Keratinocyte (primary cell): ENCODE measurements at regions not wholly inside any gene's neighbourhood (a gene's known extent, or its start where the extent isn't known, plus 50 kb on each side); places are given as distances from the start of the nearest gene placed in this dataset.
A peak's percentile ranks its signal among the peaks of the same experiment; 100 is the strongest.

ENCODE experiments used
- DNase-seq: peaks from one replicate; pipeline ENCODE4 v3.0.0-alpha.2; 2011; ENCODE audit warnings: low read depth, missing footprints, low spot score
- FAIRE-seq: peaks from 2 replicates; lab custom pipeline; 2011; peaks lifted over from hg19 to GRCh38; lab: Jason Lieb, UNC
- H2AFZ ChIP-seq: 2 replicates; pipeline ENCODE4 v1.6.0; 2012; ENCODE audit warnings: low read length, control low read depth, inconsistent platforms; ENCODE audit not compliant: control insufficient read depth
- H3K27ac ChIP-seq: 2 replicates; pipeline ENCODE4 v1.5.1; 2011; ENCODE audit warnings: low read length; ENCODE audit not compliant: control insufficient read depth, insufficient read depth
- H3K27me3 ChIP-seq: 3 replicates; pipeline ENCODE4 v1.6.0; 2011; ENCODE audit warnings: low read length; ENCODE audit not compliant: control insufficient read depth, insufficient read depth; ENCODE audit errors: extremely low read depth
- H3K36me3 ChIP-seq, 2 experiments: 2 replicates in 1 of 2; 3 replicates in 1 of 2; pipeline ENCODE4 v1.5.1; 2011; ENCODE audit warnings: low read length in 2 of 2, mild to moderate bottlenecking in 1 of 2; ENCODE audit not compliant: control insufficient read depth in 2 of 2, insufficient read depth in 2 of 2; ENCODE audit errors: extremely low read depth in 1 of 2
- H3K4me1 ChIP-seq: 3 replicates; pipeline ENCODE4 v1.5.1; 2011; ENCODE audit warnings: low read length; ENCODE audit not compliant: control insufficient read depth, insufficient read depth; ENCODE audit errors: extremely low read depth
- H3K4me2 ChIP-seq: 3 replicates; pipeline ENCODE4 v1.6.0; 2011; ENCODE audit warnings: low read depth, low read length; ENCODE audit not compliant: control insufficient read depth, insufficient read depth; ENCODE audit errors: extremely low read depth
- H3K4me3 ChIP-seq, 3 experiments: fragments of 200-600 bp in 1 of 3; sonication (generic) in 1 of 3; 2 replicates in 2 of 3; 3 replicates in 1 of 3; pipeline ENCODE4 v1.5.1; 2011 to 2016; ENCODE audit warnings: low read length in 3 of 3, mild to moderate bottlenecking in 3 of 3, control low read depth in 2 of 3, inconsistent platforms in 1 of 3, low read depth in 1 of 3, mixed read lengths in 1 of 3, mixed run types in 1 of 3, moderate library complexity in 1 of 3; ENCODE audit not compliant: control insufficient read depth in 2 of 3, insufficient read depth in 2 of 3; ENCODE audit errors: extremely low read depth in 1 of 3
- H3K79me2 ChIP-seq: 2 replicates; pipeline ENCODE4 v1.6.0; 2012; ENCODE audit warnings: low read length; ENCODE audit not compliant: control insufficient read depth, insufficient read depth
- H3K9ac ChIP-seq: 3 replicates; pipeline ENCODE4 v1.6.0; 2011; ENCODE audit warnings: low read length; ENCODE audit not compliant: control insufficient read depth, insufficient read depth; ENCODE audit errors: extremely low read depth
- H3K9me1 ChIP-seq: 3 replicates; pipeline ENCODE4 v1.6.0; 2011; ENCODE audit warnings: low read length; ENCODE audit not compliant: control insufficient read depth, insufficient read depth; ENCODE audit errors: extremely low read depth
- H3K9me3 ChIP-seq: 2 replicates; pipeline ENCODE4 v1.5.1; 2012; ENCODE audit warnings: low read depth, low read length; ENCODE audit not compliant: control insufficient read depth
- H4K20me1 ChIP-seq: 3 replicates; pipeline ENCODE4 v1.6.0; 2011; ENCODE audit warnings: low read length; ENCODE audit not compliant: control insufficient read depth, insufficient read depth; ENCODE audit errors: extremely low read depth
- EZH2 ChIP-seq: IDR thresholded peaks from one replicate; pipeline ENCODE4 v1.6.1; 2012; ENCODE audit warnings: inconsistent platforms, mild to moderate bottlenecking, low read length, moderate library complexity
- dilution Hi-C: fragments of 300-500 bp; cut with MboI; formaldehyde crosslinking; loops from one replicate; pipeline ENCODE4 v1.7.0; 2020; ENCODE audit warnings: low sequenced_read_pairs; ENCODE audit not compliant: extremely low pct_ligation_motif_present
- TF ChIP-seq, protein P1 (sequence below), 3 experiments: IDR thresholded peaks in 1 of 3; conservative IDR thresholded peaks in 1 of 3; optimal IDR thresholded peaks in 1 of 3; 2 replicates in 2 of 3; 3 replicates in 1 of 3; pipeline versions ENCODE3 to v1.5.1; 2011; ENCODE audit warnings: low read length in 3 of 3, mild to moderate bottlenecking in 3 of 3, moderate library complexity in 2 of 3, control low read depth in 1 of 3, inconsistent platforms in 1 of 3; ENCODE audit not compliant: insufficient read depth in 2 of 3; ENCODE audit errors: extremely low read depth in 1 of 3

DNA sequence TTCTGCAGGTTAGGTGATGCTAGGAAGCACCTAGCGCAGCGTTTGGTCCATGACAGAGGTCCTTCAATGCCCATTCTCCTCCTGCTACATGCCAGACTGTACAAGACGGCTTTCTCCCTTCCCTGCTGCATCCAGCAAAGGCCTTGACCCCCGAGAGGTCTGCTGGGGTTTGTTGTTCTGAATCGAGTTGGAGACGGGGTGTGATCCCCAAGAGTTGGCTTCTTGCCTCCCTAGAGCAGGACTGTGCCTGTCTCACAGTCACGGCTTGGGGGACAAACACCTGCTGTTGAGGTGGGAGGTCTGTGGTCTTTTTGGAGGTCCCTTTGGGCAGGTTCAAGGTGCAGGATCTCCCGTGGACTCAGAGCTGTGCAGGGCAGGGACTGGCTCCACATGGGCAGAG lies 352.3 kb upstream of the B3GAT1 start:
- no peak for FAIRE-seq
- H4K20me1 ChIP-seq, result no peaks in the 10 kb centered on the region
- no peak overlapping the region for H3K4me2 ChIP-seq
- no peak overlapping the region for H3K4me3 ChIP-seq
- H3K4me1 ChIP-seq, result no peaks in the 10 kb centered on the region
- no peak overlapping the region for H2AFZ ChIP-seq
- DNase-seq, result no peak
- dilution Hi-C loops, result no loop called here
- H3K36me3 ChIP-seq, result no peaks in the 10 kb centered on the region
- no peak for TF ChIP-seq EZH2
- TF ChIP-seq, protein P1, sequence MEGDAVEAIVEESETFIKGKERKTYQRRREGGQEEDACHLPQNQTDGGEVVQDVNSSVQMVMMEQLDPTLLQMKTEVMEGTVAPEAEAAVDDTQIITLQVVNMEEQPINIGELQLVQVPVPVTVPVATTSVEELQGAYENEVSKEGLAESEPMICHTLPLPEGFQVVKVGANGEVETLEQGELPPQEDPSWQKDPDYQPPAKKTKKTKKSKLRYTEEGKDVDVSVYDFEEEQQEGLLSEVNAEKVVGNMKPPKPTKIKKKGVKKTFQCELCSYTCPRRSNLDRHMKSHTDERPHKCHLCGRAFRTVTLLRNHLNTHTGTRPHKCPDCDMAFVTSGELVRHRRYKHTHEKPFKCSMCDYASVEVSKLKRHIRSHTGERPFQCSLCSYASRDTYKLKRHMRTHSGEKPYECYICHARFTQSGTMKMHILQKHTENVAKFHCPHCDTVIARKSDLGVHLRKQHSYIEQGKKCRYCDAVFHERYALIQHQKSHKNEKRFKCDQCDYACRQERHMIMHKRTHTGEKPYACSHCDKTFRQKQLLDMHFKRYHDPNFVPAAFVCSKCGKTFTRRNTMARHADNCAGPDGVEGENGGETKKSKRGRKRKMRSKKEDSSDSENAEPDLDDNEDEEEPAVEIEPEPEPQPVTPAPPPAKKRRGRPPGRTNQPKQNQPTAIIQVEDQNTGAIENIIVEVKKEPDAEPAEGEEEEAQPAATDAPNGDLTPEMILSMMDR (optimal IDR thresholded peaks at IDR 0.05 in 1 of 3, IDR thresholded peaks at IDR 0.05 in 1 of 3, conservative IDR thresholded peaks at IDR 0.05 in 1 of 3; ENCODE audit: extremely low read depth in 1 of 3, insufficient read depth in 2 of 3, low read length in 3 of 3), result no peak
- no peak overlapping the region for H3K27ac ChIP-seq
- peaks cover 7% of the 10 kb centered on the region for H3K9me3 ChIP-seq
- no peaks in the 10 kb centered on the region for H3K79me2 ChIP-seq
- no peaks in the 10 kb centered on the region for H3K27me3 ChIP-seq
- H3K9me1 ChIP-seq, result no peaks in the 10 kb centered on the region
- no peak overlapping the region for H3K9ac ChIP-seq

DNA sequence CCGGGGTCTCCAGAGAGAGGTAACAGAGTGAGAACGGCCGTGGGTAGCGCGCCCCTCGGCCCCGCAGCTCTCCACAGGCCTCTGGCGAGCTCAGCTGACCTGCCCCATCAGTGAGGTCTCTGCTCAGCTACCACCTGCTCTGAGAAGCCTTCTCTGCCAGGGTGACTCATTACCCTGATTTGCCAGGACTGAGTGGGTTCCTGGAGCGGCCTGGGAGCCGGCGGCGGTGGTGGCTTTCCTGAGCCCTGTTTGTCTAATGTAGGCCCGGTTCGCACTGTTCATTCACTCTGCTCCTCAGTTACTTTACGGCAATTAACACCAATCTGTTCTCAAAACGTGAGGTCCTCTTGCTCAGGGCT lies 351.0 kb upstream of the B3GAT1 start:
- Histone ChIP-seq H3K36me3 (no peaks in the 10 kb centered on the region), H3K4me1 (no peaks in the 10 kb centered on the region), H2AFZ (no peak overlapping the region), H3K9ac (no peak overlapping the region), H3K4me2 (no peak overlapping the region), H3K9me1 (no peaks in the 10 kb centered on the region), H3K4me3 (peak overlapping the region in 1 of 3 experiments; percentile 22), H3K9me3 (peaks cover 9% of the 10 kb centered on the region), H3K27ac (no peak overlapping the region), H3K79me2 (no peaks in the 10 kb centered on the region), H4K20me1 (no peaks in the 10 kb centered on the region), H3K27me3 (no peaks in the 10 kb centered on the region)
- TF ChIP-seq EZH2, result no peak
- TF ChIP-seq, protein P1 (optimal IDR thresholded peaks at IDR 0.05 in 1 of 3, IDR thresholded peaks at IDR 0.05 in 1 of 3, conservative IDR thresholded peaks at IDR 0.05 in 1 of 3; ENCODE audit: extremely low read depth in 1 of 3, insufficient read depth in 2 of 3, low read length in 3 of 3), result no peak
- dilution Hi-C loops, result no loop called here
- FAIRE-seq (no peak), DNase-seq (no peak)
